Left ventricle myocardium inferior (tissue), 1 donor: ENCODE measurements at regions not wholly inside any gene's neighbourhood (a gene's known extent, or its start where the extent isn't known, plus 50 kb on each side); places are given as distances from the start of the nearest gene placed in this dataset.

Experiments used
- DNase-seq: peaks from one replicate; pipeline ENCODE4 v3.0.0-alpha.2; 2020
- H3K27ac ChIP-seq: fragments of 200-600 bp; replicated peaks from 2 replicates; pipeline ENCODE4 v1.8.0; 2021
- H3K27me3 ChIP-seq: fragments of 200-600 bp; 2 replicates; pipeline ENCODE4 v1.8.0; 2021; ENCODE audit warnings: low read depth
- H3K36me3 ChIP-seq: fragments of 200-600 bp; 2 replicates; pipeline ENCODE4 v1.8.0; 2021
- H3K4me1 ChIP-seq: fragments of 200-600 bp; 2 replicates; pipeline ENCODE4 v1.8.0; 2021
- H3K4me3 ChIP-seq: fragments of 200-600 bp; 2 replicates; pipeline ENCODE4 v1.8.0; 2021; ENCODE audit warnings: mild to moderate bottlenecking, moderate library complexity
- H3K9me3 ChIP-seq: fragments of 200-600 bp; replicated peaks from 2 replicates; pipeline ENCODE4 v1.8.0; 2021
- CTCF ChIP-seq: fragments of 200-600 bp; IDR thresholded peaks from 2 replicates; pipeline ENCODE4 v1.8.0; 2021; ENCODE audit warnings: antibody characterized with exemption, mild to moderate bottlenecking, borderline replicate concordance
- intact Hi-C: fragments of 100-400 bp; cut with micrococcal nuclease; formaldehyde crosslinking; loops from one replicate; pipeline ENCODE4 v1.11.0; 2022
- donor health status: DM: no; HTN: yes; CAD: no; lungs with severe emphysema.

- intact Hi-C loops, result no loop called here
- H3K27me3 ChIP-seq, result no peaks in the 10 kb centered on the region
- no peak for TF ChIP-seq CTCF
- H3K27ac ChIP-seq, result no peak overlapping the region
- peaks cover 20% of the 10 kb centered on the region for H3K9me3 ChIP-seq
- no peaks in the 10 kb centered on the region for H3K4me1 ChIP-seq
- no peak overlapping the region for H3K4me3 ChIP-seq
- H3K36me3 ChIP-seq, result no peaks in the 10 kb centered on the region
- DNase-seq, result no peak
Observed at GRCh38 chr18:51514128-51514527, 316.6 kb upstream of the MEX3C start.

DNA sequence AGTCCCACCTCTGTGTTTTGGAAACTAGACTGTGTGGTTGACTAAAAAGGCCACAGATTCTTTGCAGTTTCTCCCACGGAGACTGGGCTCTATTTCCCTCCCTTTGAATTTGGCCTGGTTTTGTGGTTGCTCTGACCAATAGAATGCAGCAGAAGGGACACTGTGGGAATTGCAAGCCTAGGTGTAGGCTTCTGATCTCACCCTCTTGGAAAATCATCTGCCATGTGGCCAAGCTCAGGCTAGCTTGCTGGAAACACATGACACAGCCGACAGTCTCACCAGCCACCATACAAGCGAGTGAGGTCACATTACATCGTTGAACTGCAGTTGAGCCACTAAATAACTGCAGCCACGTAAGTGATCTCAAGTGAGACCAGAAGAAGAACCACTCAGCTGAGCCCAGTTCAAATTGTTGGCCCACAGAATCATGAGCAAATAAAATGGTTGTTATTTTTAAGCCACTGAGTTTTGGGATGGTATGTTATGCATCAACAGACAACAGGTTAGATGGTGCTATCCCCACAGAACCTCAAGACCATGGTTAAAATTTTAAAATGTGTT, 319.1 kb upstream of the MEX3C start:
- no peaks in the 10 kb centered on the region for H3K36me3 ChIP-seq
- no peak for TF ChIP-seq CTCF
- no peaks in the 10 kb centered on the region for H3K27me3 ChIP-seq
- no peaks in the 10 kb centered on the region for H3K4me1 ChIP-seq
- H3K27ac ChIP-seq, result no peak overlapping the region
- H3K9me3 ChIP-seq, result no peaks in the 10 kb centered on the region
- intact Hi-C loops, result no loop called here
- no peak for DNase-seq
- H3K4me3 ChIP-seq, result no peak overlapping the region

DNA sequence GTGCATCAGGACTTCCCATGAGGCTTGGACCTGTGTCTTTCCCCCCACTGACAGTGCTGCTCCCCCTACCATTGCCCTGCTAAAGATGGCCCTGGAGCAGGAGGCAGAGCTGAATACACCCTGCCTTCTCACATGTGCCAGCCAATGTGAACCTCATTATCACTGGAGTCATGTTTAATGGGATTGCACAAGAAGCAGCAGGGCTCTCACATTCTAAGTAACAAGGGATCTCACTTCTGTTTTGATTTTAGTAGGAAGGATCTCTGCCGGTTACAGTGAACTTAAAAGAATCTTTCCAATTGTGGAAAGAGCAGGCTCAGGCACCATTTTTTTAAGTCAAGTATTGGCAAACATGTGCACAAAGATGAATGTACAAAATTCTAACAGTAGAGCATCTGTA, 322.1 kb upstream of the MEX3C start:
- no peak overlapping the region for H3K4me3 ChIP-seq
- no peak for DNase-seq
- no peak for TF ChIP-seq CTCF
- intact Hi-C loops, result no loop called here
- H3K36me3 ChIP-seq, result no peaks in the 10 kb centered on the region
- no peaks in the 10 kb centered on the region for H3K9me3 ChIP-seq
- no peaks in the 10 kb centered on the region for H3K27me3 ChIP-seq
- H3K4me1 ChIP-seq, result no peaks in the 10 kb centered on the region
- H3K27ac ChIP-seq, result no peak overlapping the region

DNA sequence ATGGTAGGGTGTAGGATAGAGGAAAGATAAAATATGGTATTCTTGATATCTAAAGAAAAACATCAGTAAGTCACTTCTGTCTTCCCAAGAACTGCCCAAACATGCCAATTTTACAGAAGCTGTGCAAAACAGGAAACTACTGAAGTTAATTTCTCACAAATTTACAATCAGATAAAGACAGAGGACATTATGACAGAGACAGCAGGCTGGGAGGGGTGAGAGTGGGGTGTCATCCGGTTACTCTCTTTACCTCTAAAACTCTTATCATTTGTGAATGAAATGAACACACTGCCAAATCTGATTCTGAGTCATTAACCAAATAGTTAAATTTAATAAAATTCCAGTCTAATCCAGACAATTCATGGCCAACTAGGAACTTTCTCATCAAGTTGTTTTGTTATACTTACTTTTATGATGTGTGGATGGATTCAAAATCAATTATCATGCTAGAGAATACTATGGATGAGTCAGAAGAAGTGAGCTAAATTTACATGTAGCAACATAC, 323.2 kb upstream of the MEX3C start:
- no peak overlapping the region for H3K4me3 ChIP-seq
- no peak for TF ChIP-seq CTCF
- no peaks in the 10 kb centered on the region for H3K36me3 ChIP-seq
- intact Hi-C loops, result no loop called here
- H3K27me3 ChIP-seq, result no peaks in the 10 kb centered on the region
- DNase-seq, result no peak
- no peaks in the 10 kb centered on the region for H3K9me3 ChIP-seq
- no peaks in the 10 kb centered on the region for H3K4me1 ChIP-seq
- no peak overlapping the region for H3K27ac ChIP-seq

DNA sequence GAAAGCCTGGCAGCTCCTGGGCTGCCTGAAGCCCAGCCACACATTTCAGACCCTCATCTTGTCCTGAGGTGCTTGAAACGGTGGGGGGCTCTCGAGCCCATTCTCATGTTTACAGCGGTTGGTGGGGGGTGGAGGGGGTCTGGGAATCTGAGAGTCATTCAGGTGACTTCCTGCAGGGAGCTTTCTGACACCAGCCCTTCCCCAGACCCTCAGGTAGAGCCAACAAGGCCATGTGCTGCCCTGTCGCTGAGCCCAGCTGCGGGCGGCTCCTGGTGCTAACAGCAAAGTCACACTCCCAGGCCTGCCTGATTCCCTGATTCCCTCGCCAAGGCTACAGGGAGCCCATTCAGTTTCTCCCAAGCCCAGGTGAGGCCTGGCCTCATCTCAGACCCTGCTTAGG, 324.9 kb upstream of the MEX3C start:
- no peak for TF ChIP-seq CTCF
- Histone ChIP-seq H3K4me1 (no peaks in the 10 kb centered on the region), H3K4me3 (no peak overlapping the region), H3K9me3 (no peaks in the 10 kb centered on the region), H3K36me3 (no peaks in the 10 kb centered on the region), H3K27me3 (no peaks in the 10 kb centered on the region), H3K27ac (no peak overlapping the region)
- intact Hi-C loops, result no loop called here
- DNase-seq, result no peak
